MCF 10A (cell line): ENCODE measurements at regions not wholly inside any gene's neighbourhood (a gene's known extent, or its start where the extent isn't known, plus 50 kb on each side); places are given as distances from the start of the nearest gene placed in this dataset.

Experiments
- BruUV-seq: library from RNA; stranded (reverse); fragments of 400-500 nt; replicated peaks from 2 replicates; lab custom pipeline; 2021; lab: Mats Ljungman, UMichigan
- CTCF ChIA-PET: fragments of 300-600 bp; sonication (Branson Sonifier 250); formaldehyde crosslinking; extraction: SDS; loops from one replicate; lab custom pipeline; 2021; ENCODE audit warnings: antibody characterized with exemption, inconsistent platforms; lab: Yijun Ruan, JAX
- POLR2A ChIA-PET: fragments of 300-600, 350-650 bp; sonication (Branson Sonifier 250); formaldehyde crosslinking; extraction: SDS; loops from one replicate; lab custom pipeline; 2020; ENCODE audit warnings: antibody characterized with exemption, inconsistent platforms; lab: Yijun Ruan, JAX
- DNase-seq: peaks from one replicate; pipeline ENCODE4 v3.0.0-alpha.2; 2018; ENCODE audit not compliant: unreplicated experiment
- H3K27ac Mint-ChIP-seq: one replicate; pipeline ENCODE4 v1.8.0; 2022; ENCODE audit warnings: mild to moderate bottlenecking, low read depth, mixed read lengths; ENCODE audit not compliant: unreplicated experiment
- H3K27me3 Mint-ChIP-seq: one replicate; pipeline ENCODE4 v1.8.0; 2022; ENCODE audit warnings: mixed read lengths; ENCODE audit not compliant: insufficient read depth, unreplicated experiment
- H3K36me3 Mint-ChIP-seq: one replicate; pipeline ENCODE4 v1.8.0; 2022; ENCODE audit warnings: mild to moderate bottlenecking, moderate library complexity, mixed read lengths; ENCODE audit not compliant: insufficient read depth, unreplicated experiment
- H3K4me1 Mint-ChIP-seq: one replicate; pipeline ENCODE4 v1.8.0; 2022; ENCODE audit warnings: mixed read lengths; ENCODE audit not compliant: insufficient read depth, unreplicated experiment
- H3K4me3 Mint-ChIP-seq: one replicate; pipeline ENCODE4 v1.8.0; 2022; ENCODE audit warnings: mild to moderate bottlenecking, moderate library complexity, mixed read lengths; ENCODE audit not compliant: unreplicated experiment
- H3K9me3 Mint-ChIP-seq: one replicate; pipeline ENCODE4 v1.8.0; 2022; ENCODE audit warnings: mixed read lengths; ENCODE audit not compliant: unreplicated experiment
- intact Hi-C: fragments of 100-400 bp; cut with micrococcal nuclease; formaldehyde crosslinking; loops from 2 replicates; pipeline ENCODE4 v1.14.1; 2022
- TF ChIP-seq, protein P1 (sequence below): fragments of 200-600 bp; IDR thresholded peaks from one replicate; pipeline ENCODE4 v1.8.0; 2022; ENCODE audit warnings: antibody characterized with exemption, mild to moderate bottlenecking; ENCODE audit not compliant: unreplicated experiment

DNA sequence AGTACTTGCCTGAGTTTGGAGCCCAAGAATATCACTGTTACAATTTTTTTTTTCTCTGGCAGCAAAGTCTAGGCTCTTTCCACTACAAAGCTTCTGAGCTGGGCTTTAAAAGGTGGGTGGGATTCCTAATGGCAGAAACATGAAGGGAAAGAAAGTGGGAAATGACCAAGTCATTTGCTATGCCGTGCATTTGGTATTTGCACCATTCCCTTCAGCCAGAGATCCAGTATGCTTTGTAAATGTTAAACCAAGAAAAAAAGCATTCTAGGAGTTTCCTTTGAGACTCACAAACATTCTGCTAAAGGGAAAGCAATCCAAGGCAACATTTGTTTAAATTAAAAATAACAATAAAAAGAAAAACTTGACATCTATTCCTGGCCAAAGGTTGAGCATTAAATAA, 451.2 kb downstream of the RAB28 start:
- no peaks in the 10 kb centered on the region for H3K36me3 Mint-ChIP-seq
- POLR2A ChIA-PET = no interaction called here
- peaks cover 8% of the 10 kb centered on the region for H3K9me3 Mint-ChIP-seq
- intact Hi-C loops = no loop called here
- H3K4me1 Mint-ChIP-seq = no peaks in the 10 kb centered on the region
- CTCF ChIA-PET = no interaction called here
- TF ChIP-seq, protein P1, sequence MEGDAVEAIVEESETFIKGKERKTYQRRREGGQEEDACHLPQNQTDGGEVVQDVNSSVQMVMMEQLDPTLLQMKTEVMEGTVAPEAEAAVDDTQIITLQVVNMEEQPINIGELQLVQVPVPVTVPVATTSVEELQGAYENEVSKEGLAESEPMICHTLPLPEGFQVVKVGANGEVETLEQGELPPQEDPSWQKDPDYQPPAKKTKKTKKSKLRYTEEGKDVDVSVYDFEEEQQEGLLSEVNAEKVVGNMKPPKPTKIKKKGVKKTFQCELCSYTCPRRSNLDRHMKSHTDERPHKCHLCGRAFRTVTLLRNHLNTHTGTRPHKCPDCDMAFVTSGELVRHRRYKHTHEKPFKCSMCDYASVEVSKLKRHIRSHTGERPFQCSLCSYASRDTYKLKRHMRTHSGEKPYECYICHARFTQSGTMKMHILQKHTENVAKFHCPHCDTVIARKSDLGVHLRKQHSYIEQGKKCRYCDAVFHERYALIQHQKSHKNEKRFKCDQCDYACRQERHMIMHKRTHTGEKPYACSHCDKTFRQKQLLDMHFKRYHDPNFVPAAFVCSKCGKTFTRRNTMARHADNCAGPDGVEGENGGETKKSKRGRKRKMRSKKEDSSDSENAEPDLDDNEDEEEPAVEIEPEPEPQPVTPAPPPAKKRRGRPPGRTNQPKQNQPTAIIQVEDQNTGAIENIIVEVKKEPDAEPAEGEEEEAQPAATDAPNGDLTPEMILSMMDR = no peak
- no peaks in the 10 kb centered on the region for H3K27me3 Mint-ChIP-seq
- no peak overlapping the region for H3K27ac Mint-ChIP-seq
- BruUV-seq = no TSS peak
- H3K4me3 Mint-ChIP-seq = no peak overlapping the region
- no peak for DNase-seq

DNA sequence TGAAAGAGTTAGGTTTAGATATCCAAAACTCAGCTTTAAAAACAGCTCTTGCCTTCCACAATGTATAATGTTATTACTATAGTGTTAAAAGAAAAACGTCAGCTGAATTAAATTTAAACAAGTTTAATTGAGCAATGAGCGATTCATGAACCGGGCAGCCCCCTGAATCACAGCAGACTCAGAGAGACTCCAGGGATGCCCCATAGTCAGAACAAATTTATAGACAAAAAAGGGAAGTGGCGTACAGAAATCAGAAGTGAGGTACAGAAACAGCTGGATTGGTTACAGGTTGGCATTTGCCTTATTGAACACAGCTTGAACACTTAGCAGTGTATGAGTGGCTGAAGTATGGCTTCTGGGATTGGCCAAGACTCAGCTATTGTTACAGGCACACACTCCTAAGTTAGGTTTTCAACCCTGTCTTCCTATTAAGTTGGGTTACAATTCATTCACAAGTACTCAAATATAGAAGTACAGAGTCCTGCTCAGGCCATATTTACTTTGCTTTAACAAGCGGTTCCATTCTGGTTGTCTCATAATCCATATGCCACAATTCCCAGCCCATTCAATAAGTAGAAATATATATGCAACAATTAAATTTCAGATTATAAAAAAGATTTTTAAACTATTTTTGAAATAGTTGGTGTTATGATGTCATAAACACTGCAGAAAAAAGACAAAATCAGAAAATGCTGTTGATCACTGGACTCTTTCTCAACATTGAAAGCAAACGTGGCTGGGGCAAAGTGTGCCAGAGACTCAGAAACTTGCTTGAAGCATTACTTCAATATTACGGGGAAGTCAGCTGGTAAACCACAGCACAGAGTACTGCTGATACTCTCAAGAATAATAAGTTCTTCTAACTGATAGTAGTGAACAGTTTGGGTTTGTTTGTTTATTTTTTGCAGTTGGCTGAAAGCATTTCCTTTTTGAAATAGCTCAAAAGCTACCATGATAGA, 459.7 kb downstream of the RAB28 start:
- no peak for DNase-seq
- TF ChIP-seq, protein P1 = no peak
- BruUV-seq = no TSS peak
- ChIA-PET POLR2A (interaction anchor here (0.7 kb wide), 1 partner anchor 474 kb away, joined by 3 read pairs; no protein-coding TSS in a partner anchor), CTCF (no interaction called here)
- Mint-ChIP-seq H3K9me3 (no peaks in the 10 kb centered on the region), H3K27me3 (no peaks in the 10 kb centered on the region), H3K27ac (no peak overlapping the region), H3K4me3 (no peak overlapping the region), H3K36me3 (no peaks in the 10 kb centered on the region), H3K4me1 (no peaks in the 10 kb centered on the region)
- intact Hi-C loops = no loop called here

DNA sequence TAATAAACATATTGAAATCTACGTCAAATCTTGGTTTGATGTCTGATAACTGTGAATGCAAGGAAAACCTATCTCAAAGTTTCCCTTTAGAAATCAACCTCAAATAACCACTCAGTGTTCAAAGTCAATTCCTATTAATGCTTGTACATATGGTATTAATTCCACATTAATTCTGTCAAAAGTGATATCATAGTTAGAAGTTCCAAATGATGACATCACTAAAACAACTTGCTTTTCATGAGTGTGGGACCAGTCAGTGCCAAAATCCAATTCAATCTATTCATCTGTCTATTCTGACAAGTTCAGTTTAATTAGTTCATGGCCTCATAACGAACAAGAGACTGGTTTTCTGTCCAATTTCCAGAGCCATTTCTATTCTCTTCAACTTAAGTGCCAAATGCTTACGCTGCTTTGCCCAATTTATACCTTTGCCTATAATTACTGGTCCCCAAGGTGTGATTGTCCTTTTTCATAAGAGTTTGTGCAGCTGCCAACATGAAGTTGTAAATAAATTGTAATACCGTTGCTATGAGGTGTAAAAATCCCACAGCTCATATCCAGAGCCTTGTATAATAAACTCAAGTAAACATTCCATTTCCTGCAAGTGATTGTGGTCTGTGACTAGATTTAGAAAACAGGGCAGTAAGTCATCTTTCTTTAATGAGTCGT, 476.2 kb downstream of the RAB28 start:
- CTCF ChIA-PET = interaction anchor here (0.6 kb wide), 1 partner anchor 70 kb away, joined by 3 read pairs; no protein-coding TSS in a partner anchor
- H3K27me3 Mint-ChIP-seq = no peaks in the 10 kb centered on the region
- no TSS peak for BruUV-seq

DNA sequence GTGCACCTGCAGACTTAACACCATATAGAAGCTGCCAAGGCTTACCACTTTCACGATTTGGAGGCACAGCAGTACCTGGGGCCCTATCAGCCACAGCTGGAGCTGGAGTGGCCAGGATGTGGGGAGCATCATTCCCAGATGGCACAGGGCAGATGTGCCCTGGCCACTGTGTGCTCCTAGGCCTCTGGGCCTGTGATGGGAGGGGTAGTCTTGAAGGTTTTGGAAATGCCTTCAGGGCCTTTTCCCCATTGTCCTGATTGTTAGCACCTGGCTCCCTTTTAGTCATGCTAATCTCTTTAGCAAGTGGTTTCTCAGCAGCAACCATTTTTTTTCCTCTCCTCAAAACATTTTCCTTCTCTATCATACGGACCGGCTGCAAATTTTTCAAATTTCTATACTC, 490.2 kb downstream of the RAB28 start:
- Mint-ChIP-seq H3K4me1 (no peaks in the 10 kb centered on the region), H3K27ac (no peak overlapping the region), H3K9me3 (peaks cover 13% of the 10 kb centered on the region), H3K4me3 (no peak overlapping the region), H3K36me3 (peaks cover 4% of the 10 kb centered on the region), H3K27me3 (no peaks in the 10 kb centered on the region)
- TF ChIP-seq, protein P1 = no peak
- intact Hi-C loops = no loop called here
- ChIA-PET CTCF (no interaction called here), POLR2A (no interaction called here)
- DNase-seq = no peak
- BruUV-seq = no TSS peak

More for the DNA sequence above, 476.2 kb downstream of the RAB28 start:
- H3K4me1 Mint-ChIP-seq = no peaks in the 10 kb centered on the region
- no peak overlapping the region for H3K27ac Mint-ChIP-seq
- H3K36me3 Mint-ChIP-seq = peaks cover 5% of the 10 kb centered on the region
- no peak overlapping the region for H3K4me3 Mint-ChIP-seq
- POLR2A ChIA-PET = no interaction called here
- no peak for DNase-seq
- TF ChIP-seq, protein P1 = no peak
- intact Hi-C loops = no loop called here
- H3K9me3 Mint-ChIP-seq = no peaks in the 10 kb centered on the region
